ENCODE measurements at regions not wholly inside any gene's neighbourhood (a gene's known extent, or its start where the extent isn't known, plus 50 kb on each side); places are given as distances from the start of the nearest gene placed in this dataset.

DNA sequence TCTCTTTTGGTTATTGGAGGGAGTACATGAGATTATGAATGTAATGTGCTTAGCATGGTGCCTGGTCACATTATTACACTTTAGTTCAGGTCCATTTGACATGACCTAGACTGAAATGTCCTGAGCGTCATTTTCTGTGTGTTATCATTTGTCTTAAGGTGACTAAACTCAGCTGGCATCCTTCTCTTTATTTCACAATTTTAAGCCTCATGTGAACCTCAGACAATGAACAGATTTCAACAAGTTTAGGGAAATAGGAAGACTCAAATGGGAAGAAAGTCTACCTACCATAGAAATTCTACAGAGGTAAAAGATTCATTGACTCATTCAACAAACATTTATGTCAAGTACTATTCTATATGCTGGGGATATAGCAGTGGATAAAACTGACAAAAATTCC lies 70.2 kb upstream of the EXOC6 start:
- no peaks in the 10 kb centered on the region for H3K36me3 Mint-ChIP-seq (ENCODE audit: low read depth, unreplicated experiment)

GRCh38 chr10:92785118-92785517 lies 63.2 kb upstream of the EXOC6 start:
- Histone ChIP-seq H3K4me3 (ENCODE audit: insufficient read depth, low read depth, low read length) (no peak overlapping the region), H3K79me2 (ENCODE audit: insufficient read depth, low read length) (no peaks in the 10 kb centered on the region), H3K9me3 (ENCODE audit: insufficient read depth, low read depth, low read length) (no peaks in the 10 kb centered on the region), H4K20me1 (ENCODE audit: insufficient read depth, low read length) (no peaks in the 10 kb centered on the region), H3K36me3 (ENCODE audit: insufficient read depth, low read length) (no peaks in the 10 kb centered on the region), H2AFZ (ENCODE audit: low read depth, low read length) (no peak overlapping the region), H3K4me2 (ENCODE audit: low read length) (no peak overlapping the region), H3K9ac (ENCODE audit: low read length) (no peak overlapping the region), H3K4me1 (ENCODE audit: insufficient read depth, low read length) (no peaks in the 10 kb centered on the region), H3K27me3 (ENCODE audit: insufficient read depth, low read length) (no peaks in the 10 kb centered on the region), H3K27ac (ENCODE audit: low read depth, low read length) (no peak overlapping the region)
- Mint-ChIP-seq H3K4me1 (ENCODE audit: low read depth, unreplicated experiment) (no peaks in the 10 kb centered on the region), H3K27me3 (ENCODE audit: low read depth, unreplicated experiment) (peaks cover 12% of the 10 kb centered on the region), H3K4me3 (ENCODE audit: unreplicated experiment) (no peak overlapping the region), H3K36me3 (ENCODE audit: low read depth, unreplicated experiment) (no peaks in the 10 kb centered on the region), H3K27ac (ENCODE audit: unreplicated experiment) (no peak overlapping the region), H3K9me3 (ENCODE audit: unreplicated experiment) (peaks cover 4% of the 10 kb centered on the region)
- TF ChIP-seq EZH2 (IDR thresholded peaks at IDR 0.05; ENCODE audit: insufficient read depth, low read length) (no peak), CTCF (IDR thresholded peaks at IDR 0.05; ENCODE audit: insufficient read depth, low read depth, low read length) (no peak)
- DNase-seq (ENCODE audit: low read depth) (no peak), FAIRE-seq (no peak)

More for the DNA sequence above, 70.2 kb upstream of the EXOC6 start:
- Histone ChIP-seq H3K79me2 (ENCODE audit: insufficient read depth, low read length) (no peaks in the 10 kb centered on the region), H4K20me1 (ENCODE audit: insufficient read depth, low read length) (no peaks in the 10 kb centered on the region), H3K4me1 (ENCODE audit: insufficient read depth, low read length) (no peaks in the 10 kb centered on the region), H3K4me2 (ENCODE audit: low read length) (no peak overlapping the region), H3K27me3 (ENCODE audit: insufficient read depth, low read length) (peaks cover 2% of the 10 kb centered on the region), H3K9ac (ENCODE audit: low read length) (no peak overlapping the region), H3K36me3 (ENCODE audit: insufficient read depth, low read length) (no peaks in the 10 kb centered on the region), H3K27ac (ENCODE audit: low read depth, low read length) (no peak overlapping the region), H3K9me3 (ENCODE audit: insufficient read depth, low read depth, low read length) (no peaks in the 10 kb centered on the region), H3K4me3 (ENCODE audit: insufficient read depth, low read depth, low read length) (no peak overlapping the region), H2AFZ (ENCODE audit: low read depth, low read length) (no peak overlapping the region)
- DNase-seq (ENCODE audit: low read depth) (no peak), FAIRE-seq (no peak)
- Mint-ChIP-seq H3K4me1 (ENCODE audit: low read depth, unreplicated experiment) (no peaks in the 10 kb centered on the region), H3K9me3 (ENCODE audit: unreplicated experiment) (peaks cover 4% of the 10 kb centered on the region), H3K4me3 (ENCODE audit: unreplicated experiment) (no peak overlapping the region), H3K27me3 (ENCODE audit: low read depth, unreplicated experiment) (peaks cover 2% of the 10 kb centered on the region), H3K27ac (ENCODE audit: unreplicated experiment) (no peak overlapping the region)
- TF ChIP-seq EZH2 (IDR thresholded peaks at IDR 0.05; ENCODE audit: insufficient read depth, low read length): no peak
- TF ChIP-seq CTCF (IDR thresholded peaks at IDR 0.05; ENCODE audit: insufficient read depth, low read depth, low read length): no peak

DNA sequence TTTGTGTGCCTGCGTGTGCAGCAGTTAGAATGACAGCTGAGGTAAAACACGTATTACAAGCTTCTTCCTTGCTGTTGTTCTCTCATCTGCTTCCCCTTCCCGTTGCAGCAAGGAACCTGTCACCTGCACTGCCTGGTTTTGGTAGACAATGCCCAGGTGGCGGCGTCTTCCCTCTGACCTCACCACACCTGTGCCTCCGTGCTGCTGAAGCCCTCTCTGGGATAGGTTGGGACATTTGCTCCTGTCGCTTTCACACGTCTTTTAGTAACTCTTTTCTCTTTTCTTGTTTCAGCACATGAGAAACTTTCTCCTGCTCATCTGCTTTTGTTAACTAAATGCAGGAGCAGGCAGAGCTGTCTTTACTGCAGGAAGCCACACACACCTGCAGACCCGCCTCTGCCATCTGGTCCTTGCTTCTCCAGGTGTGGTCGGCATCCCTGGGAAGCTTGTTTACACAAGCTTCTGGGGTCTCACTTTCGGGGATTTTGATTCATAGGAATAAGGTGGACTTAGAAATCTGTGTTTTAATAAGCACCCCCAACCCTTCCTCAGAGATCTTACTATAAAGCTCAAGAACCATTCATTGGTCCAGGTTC lies 60.7 kb upstream of the EXOC6 start:
- no peak overlapping the region for H2AFZ ChIP-seq (ENCODE audit: low read depth, low read length)
- no peak overlapping the region for H3K9ac ChIP-seq (ENCODE audit: low read length)
- no peak overlapping the region for H3K4me2 ChIP-seq (ENCODE audit: low read length)
- Mint-ChIP-seq H3K9me3 (ENCODE audit: unreplicated experiment) (peaks cover 4% of the 10 kb centered on the region), H3K4me3 (ENCODE audit: unreplicated experiment) (no peak overlapping the region), H3K4me1 (ENCODE audit: low read depth, unreplicated experiment) (no peaks in the 10 kb centered on the region), H3K27me3 (ENCODE audit: low read depth, unreplicated experiment) (peaks cover 12% of the 10 kb centered on the region), H3K36me3 (ENCODE audit: low read depth, unreplicated experiment) (no peaks in the 10 kb centered on the region), H3K27ac (ENCODE audit: unreplicated experiment) (no peak overlapping the region)
- H3K36me3 ChIP-seq (ENCODE audit: insufficient read depth, low read length): no peaks in the 10 kb centered on the region
- no peaks in the 10 kb centered on the region for H3K79me2 ChIP-seq (ENCODE audit: insufficient read depth, low read length)
- H3K9me3 ChIP-seq (ENCODE audit: insufficient read depth, low read depth, low read length): no peaks in the 10 kb centered on the region
- H3K27ac ChIP-seq (ENCODE audit: low read depth, low read length): no peak overlapping the region
- no peaks in the 10 kb centered on the region for H4K20me1 ChIP-seq (ENCODE audit: insufficient read depth, low read length)
- TF ChIP-seq EZH2 (IDR thresholded peaks at IDR 0.05; ENCODE audit: insufficient read depth, low read length): no peak
- DNase-seq (ENCODE audit: low read depth) (no peak), FAIRE-seq (no peak)
- no peaks in the 10 kb centered on the region for H3K4me1 ChIP-seq (ENCODE audit: insufficient read depth, low read length)
- H3K4me3 ChIP-seq (ENCODE audit: insufficient read depth, low read depth, low read length): no peak overlapping the region
- H3K27me3 ChIP-seq (ENCODE audit: insufficient read depth, low read length): no peaks in the 10 kb centered on the region
